Type B pancreatic cell (in vitro differentiated cells): ENCODE measurements at regions not wholly inside any gene's neighbourhood (a gene's known extent, or its start where the extent isn't known, plus 50 kb on each side); places are given as distances from the start of the nearest gene placed in this dataset.
"Not testable (repeated sequence)": the region's sequence is repeated elsewhere in the genome, so short reads cannot be mapped to it uniquely, and the experiment has no call there.

Experiments
- DNase-seq: peaks from one replicate; pipeline ENCODE4 v3.0.0; 2021; ENCODE audit warnings: mixed read lengths; ENCODE audit not compliant: unreplicated experiment; ENCODE audit errors: extremely low spot score
- H3K27ac Mint-ChIP-seq: 2 replicates; pipeline ENCODE4 v1.8.0; 2021; ENCODE audit warnings: mild to moderate bottlenecking, mixed read lengths
- H3K27me3 Mint-ChIP-seq: 2 replicates; pipeline ENCODE4 v1.8.0; 2021; ENCODE audit warnings: mixed read lengths
- H3K36me3 Mint-ChIP-seq: 2 replicates; pipeline ENCODE4 v1.8.0; 2021; ENCODE audit warnings: mixed read lengths
- H3K4me1 Mint-ChIP-seq: one replicate; pipeline ENCODE4 v1.8.0; 2021; ENCODE audit warnings: mixed read lengths; ENCODE audit not compliant: unreplicated experiment
- H3K4me3 Mint-ChIP-seq: 2 replicates; pipeline ENCODE4 v1.8.0; 2021; ENCODE audit warnings: mild to moderate bottlenecking, mixed read lengths
- H3K9me3 Mint-ChIP-seq: 2 replicates; pipeline ENCODE4 v1.8.0; 2021; ENCODE audit warnings: mixed read lengths
- TF ChIP-seq, protein P1 (sequence below): fragments of 200-600 bp; sonication (generic); conservative IDR thresholded peaks from 2 replicates; pipeline ENCODE4 v1.5.0; 2021; ENCODE audit warnings: antibody characterized with exemption, mild to moderate bottlenecking

DNA sequence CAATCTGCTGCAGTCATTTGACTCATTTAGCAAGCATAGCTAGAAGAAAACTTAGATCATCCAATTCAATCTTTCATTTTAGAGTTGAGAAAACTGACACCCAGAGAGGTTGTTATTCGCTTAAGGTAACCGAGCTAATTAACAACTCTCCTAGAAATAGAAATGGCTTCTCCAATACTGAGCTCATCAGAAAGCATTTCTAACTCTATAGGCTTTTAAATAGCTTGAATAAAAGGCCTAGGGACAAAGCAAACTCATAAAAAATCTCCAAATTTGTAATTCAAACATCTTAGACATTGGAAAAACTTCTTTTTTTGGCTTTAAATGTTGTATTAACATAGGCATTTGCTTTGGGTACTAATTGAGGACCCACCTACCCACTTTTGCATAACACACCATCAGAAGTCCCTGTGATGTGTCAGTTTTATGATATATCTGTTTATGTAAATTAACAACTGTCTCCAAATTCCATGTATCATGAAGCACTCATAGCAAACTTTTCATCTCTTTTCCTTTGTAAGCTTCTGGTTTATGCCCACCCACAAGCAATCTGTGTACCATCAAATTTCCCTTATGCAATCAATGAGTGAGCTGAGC lies 343.9 kb upstream of the CHST9 start:
- H3K36me3 Mint-ChIP-seq, result peaks cover 3% of the 10 kb centered on the region
- H3K27me3 Mint-ChIP-seq, result no peaks in the 10 kb centered on the region
- H3K27ac Mint-ChIP-seq, result no peak overlapping the region
- TF ChIP-seq, protein P1, sequence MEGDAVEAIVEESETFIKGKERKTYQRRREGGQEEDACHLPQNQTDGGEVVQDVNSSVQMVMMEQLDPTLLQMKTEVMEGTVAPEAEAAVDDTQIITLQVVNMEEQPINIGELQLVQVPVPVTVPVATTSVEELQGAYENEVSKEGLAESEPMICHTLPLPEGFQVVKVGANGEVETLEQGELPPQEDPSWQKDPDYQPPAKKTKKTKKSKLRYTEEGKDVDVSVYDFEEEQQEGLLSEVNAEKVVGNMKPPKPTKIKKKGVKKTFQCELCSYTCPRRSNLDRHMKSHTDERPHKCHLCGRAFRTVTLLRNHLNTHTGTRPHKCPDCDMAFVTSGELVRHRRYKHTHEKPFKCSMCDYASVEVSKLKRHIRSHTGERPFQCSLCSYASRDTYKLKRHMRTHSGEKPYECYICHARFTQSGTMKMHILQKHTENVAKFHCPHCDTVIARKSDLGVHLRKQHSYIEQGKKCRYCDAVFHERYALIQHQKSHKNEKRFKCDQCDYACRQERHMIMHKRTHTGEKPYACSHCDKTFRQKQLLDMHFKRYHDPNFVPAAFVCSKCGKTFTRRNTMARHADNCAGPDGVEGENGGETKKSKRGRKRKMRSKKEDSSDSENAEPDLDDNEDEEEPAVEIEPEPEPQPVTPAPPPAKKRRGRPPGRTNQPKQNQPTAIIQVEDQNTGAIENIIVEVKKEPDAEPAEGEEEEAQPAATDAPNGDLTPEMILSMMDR, result no peak
- H3K4me1 Mint-ChIP-seq, result peaks cover 4% of the 10 kb centered on the region
- H3K4me3 Mint-ChIP-seq, result no peak overlapping the region
- H3K9me3 Mint-ChIP-seq, result peaks cover 5% of the 10 kb centered on the region
- DNase-seq, result no peak

DNA sequence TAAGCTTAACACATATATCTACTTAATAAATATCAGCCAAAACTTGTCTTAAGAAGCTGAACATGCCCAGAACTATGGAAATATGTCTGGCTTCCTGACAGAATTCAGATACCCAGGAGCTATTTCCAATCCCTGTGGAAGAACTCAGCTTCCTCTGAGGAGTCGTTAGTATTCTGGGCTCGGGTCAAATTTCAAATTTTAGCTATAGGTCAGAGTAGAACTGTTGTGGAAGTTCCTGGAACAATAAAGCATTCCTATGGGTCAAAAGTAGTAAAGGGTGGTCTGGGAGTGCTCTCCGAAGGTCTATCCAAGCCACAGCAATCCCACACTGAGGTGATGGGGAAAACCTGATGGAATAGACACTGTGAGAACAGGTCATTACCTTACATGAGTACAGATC lies 342.7 kb upstream of the CHST9 start:
- H3K27ac Mint-ChIP-seq, result no peak overlapping the region
- peaks cover 3% of the 10 kb centered on the region for H3K36me3 Mint-ChIP-seq
- peaks cover 4% of the 10 kb centered on the region for H3K4me1 Mint-ChIP-seq
- DNase-seq, result no peak
- H3K9me3 Mint-ChIP-seq, result peaks cover 5% of the 10 kb centered on the region
- TF ChIP-seq, protein P1, result no peak
- H3K27me3 Mint-ChIP-seq, result no peaks in the 10 kb centered on the region
- no peak overlapping the region for H3K4me3 Mint-ChIP-seq

DNA sequence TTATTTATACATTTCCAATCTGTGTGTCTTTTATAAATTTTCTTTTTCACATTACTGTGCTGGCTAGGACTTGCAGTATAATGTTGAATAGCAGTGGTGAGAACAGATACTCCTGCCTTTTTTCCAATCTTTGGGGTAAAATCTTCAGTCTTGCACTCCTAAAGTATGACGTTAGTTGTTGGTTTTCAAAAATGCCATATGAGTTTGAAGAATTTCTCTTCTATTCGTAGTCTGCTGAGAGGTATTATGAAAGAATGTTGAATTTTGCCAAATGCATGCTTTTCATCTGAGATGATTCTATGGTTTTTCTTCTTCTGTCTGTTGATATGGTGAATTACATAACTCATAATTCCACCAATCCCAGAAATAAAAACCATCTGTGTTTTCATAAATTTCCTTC lies 335.3 kb upstream of the CHST9 start:
- DNase-seq, result no peak
- Mint-ChIP-seq H3K9me3 (no peaks in the 10 kb centered on the region), H3K27ac (no peak overlapping the region), H3K36me3 (no peaks in the 10 kb centered on the region), H3K27me3 (no peaks in the 10 kb centered on the region), H3K4me3 (no peak overlapping the region), H3K4me1 (no peaks in the 10 kb centered on the region)
- TF ChIP-seq, protein P1, result no peak

DNA sequence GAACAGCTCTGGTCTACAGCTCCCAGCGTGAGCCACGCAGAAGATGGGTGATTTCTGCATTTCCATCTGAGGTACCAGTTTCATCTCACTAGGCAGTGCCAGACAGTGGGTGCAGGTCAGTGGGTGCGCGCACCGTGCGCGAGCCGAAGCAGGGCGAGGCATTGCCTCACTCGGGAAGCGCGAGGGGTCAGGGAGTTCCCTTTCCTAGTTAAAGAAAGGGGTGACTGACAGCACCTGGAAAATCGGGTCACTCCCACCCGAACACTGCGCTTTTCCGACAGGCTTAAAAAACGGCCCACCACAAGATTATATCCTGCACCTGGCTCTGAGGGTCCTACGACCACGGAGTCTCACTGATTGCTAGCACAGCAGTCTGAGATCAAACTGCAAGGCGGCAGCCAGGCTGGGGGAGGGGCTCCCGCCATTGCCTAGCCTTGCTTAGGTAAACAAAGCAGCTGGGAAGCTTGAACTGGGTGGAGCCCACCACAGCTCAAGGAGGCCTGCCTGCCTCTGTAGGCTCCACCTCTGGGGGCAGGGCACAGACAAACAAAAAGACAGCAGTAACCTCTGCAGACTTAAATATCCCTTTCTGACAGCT lies 325.0 kb upstream of the CHST9 start:
- H3K4me1 Mint-ChIP-seq, H3K36me3 Mint-ChIP-seq, DNase-seq, H3K27ac Mint-ChIP-seq, H3K27me3 Mint-ChIP-seq, H3K4me3 Mint-ChIP-seq, H3K9me3 Mint-ChIP-seq: not testable (repeated sequence)

DNA sequence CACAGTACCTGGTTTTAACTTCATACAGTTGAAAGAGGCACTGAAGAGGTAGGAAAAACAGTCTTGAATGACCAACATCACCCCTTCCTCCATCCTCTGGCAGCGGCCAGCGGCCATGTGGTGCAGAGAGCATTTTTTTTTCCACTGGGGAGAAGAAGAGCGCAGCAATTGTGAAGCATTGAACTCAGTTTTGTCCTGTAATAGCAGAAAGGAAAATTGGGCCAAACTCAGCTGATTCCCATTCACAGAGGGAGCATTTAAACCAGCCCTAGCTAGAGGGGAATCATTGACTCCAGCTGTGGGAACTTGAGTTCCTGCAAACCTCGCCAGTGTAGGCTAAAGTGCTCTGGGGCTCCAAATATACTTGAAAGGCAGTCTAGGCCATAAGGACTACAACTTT lies 316.6 kb upstream of the CHST9 start:
- TF ChIP-seq, protein P1, result no peak
- DNase-seq, result no peak
- no peak overlapping the region for H3K27ac Mint-ChIP-seq
- H3K4me1 Mint-ChIP-seq, result no peaks in the 10 kb centered on the region
- no peak overlapping the region for H3K4me3 Mint-ChIP-seq
- H3K36me3 Mint-ChIP-seq, result no peaks in the 10 kb centered on the region
- peaks cover 5% of the 10 kb centered on the region for H3K9me3 Mint-ChIP-seq
- no peaks in the 10 kb centered on the region for H3K27me3 Mint-ChIP-seq

DNA sequence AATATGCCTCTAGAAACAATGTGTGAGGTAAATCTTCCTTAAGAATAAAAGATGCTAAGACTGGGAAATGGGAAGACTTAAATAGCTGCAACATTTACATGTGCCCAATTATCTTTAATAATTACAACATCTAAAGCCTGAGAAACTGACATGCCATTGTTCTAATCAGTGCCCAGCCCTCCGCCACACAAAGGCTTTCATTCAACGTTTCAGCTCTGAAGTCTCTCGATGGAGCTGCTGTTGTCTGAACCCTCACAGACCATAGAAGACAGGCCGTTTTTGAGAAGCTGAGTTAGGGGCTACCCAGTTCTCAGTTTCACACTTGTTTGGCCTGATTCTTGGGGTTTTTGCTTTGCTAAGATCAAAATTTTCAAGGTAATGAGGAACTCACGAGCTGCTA lies 315.4 kb upstream of the CHST9 start:
- no peak for DNase-seq
- Mint-ChIP-seq H3K27ac (no peak overlapping the region), H3K9me3 (peaks cover 5% of the 10 kb centered on the region), H3K27me3 (no peaks in the 10 kb centered on the region), H3K4me3 (no peak overlapping the region), H3K4me1 (no peaks in the 10 kb centered on the region), H3K36me3 (no peaks in the 10 kb centered on the region)
- TF ChIP-seq, protein P1, result no peak
